ENCODE measurements at regions not wholly inside any gene's neighbourhood (a gene's known extent, or its start where the extent isn't known, plus 50 kb on each side); places are given as distances from the start of the nearest gene placed in this dataset.

GRCh38 chr16:79439901-79440300 lies 160.6 kb downstream of the MAF start:
- Histone ChIP-seq H3K27me3 (ENCODE audit: control insufficient read depth, insufficient read depth, low read length) (no peaks in the 10 kb centered on the region), H3K4me3 (ENCODE audit: low read depth, low read length) (no peak overlapping the region), H3K36me3 (ENCODE audit: control insufficient read depth, insufficient read depth, low read length) (no peaks in the 10 kb centered on the region)
- no peak for TF ChIP-seq CTCF (IDR thresholded peaks at IDR 0.05; ENCODE audit: insufficient read depth, low read length, poor library complexity, severe bottlenecking)
- DNase-seq (ENCODE audit: low read depth), result no peak

GRCh38 chr16:79437764-79438751 lies 162.5 kb downstream of the MAF start:
- Histone ChIP-seq H3K36me3 (ENCODE audit: control insufficient read depth, insufficient read depth, low read length) (no peaks in the 10 kb centered on the region), H3K27me3 (ENCODE audit: control insufficient read depth, insufficient read depth, low read length) (no peaks in the 10 kb centered on the region), H3K4me3 (ENCODE audit: low read depth, low read length) (no peak overlapping the region)
- peak; percentile 48 for DNase-seq (ENCODE audit: low read depth)
- TF ChIP-seq CTCF (IDR thresholded peaks at IDR 0.05; ENCODE audit: insufficient read depth, low read length, poor library complexity, severe bottlenecking), result no peak

GRCh38 chr16:79436885-79437284 lies 163.7 kb downstream of the MAF start:
- Histone ChIP-seq H3K27me3 (ENCODE audit: control insufficient read depth, insufficient read depth, low read length) (no peaks in the 10 kb centered on the region), H3K4me3 (ENCODE audit: low read depth, low read length) (no peak overlapping the region), H3K36me3 (ENCODE audit: control insufficient read depth, insufficient read depth, low read length) (no peaks in the 10 kb centered on the region)
- DNase-seq (ENCODE audit: low read depth), result no peak
- no peak for TF ChIP-seq CTCF (IDR thresholded peaks at IDR 0.05; ENCODE audit: insufficient read depth, low read length, poor library complexity, severe bottlenecking)

GRCh38 chr16:79434771-79435170 lies 165.8 kb downstream of the MAF start:
- Histone ChIP-seq H3K36me3 (ENCODE audit: control insufficient read depth, insufficient read depth, low read length) (no peaks in the 10 kb centered on the region), H3K27me3 (ENCODE audit: control insufficient read depth, insufficient read depth, low read length) (peaks cover 7% of the 10 kb centered on the region), H3K4me3 (ENCODE audit: low read depth, low read length) (no peak overlapping the region)
- no peak for DNase-seq (ENCODE audit: low read depth)
- no peak for TF ChIP-seq CTCF (IDR thresholded peaks at IDR 0.05; ENCODE audit: insufficient read depth, low read length, poor library complexity, severe bottlenecking)

GRCh38 chr16:79434092-79434491 lies 166.4 kb downstream of the MAF start:
- Histone ChIP-seq H3K36me3 (ENCODE audit: control insufficient read depth, insufficient read depth, low read length) (no peaks in the 10 kb centered on the region), H3K4me3 (ENCODE audit: low read depth, low read length) (no peak overlapping the region), H3K27me3 (ENCODE audit: control insufficient read depth, insufficient read depth, low read length) (peaks cover 7% of the 10 kb centered on the region)
- no peak for DNase-seq (ENCODE audit: low read depth)
- no peak for TF ChIP-seq CTCF (IDR thresholded peaks at IDR 0.05; ENCODE audit: insufficient read depth, low read length, poor library complexity, severe bottlenecking)
